ENCODE measurements at regions not wholly inside any gene's neighbourhood (a gene's known extent, or its start where the extent isn't known, plus 50 kb on each side); places are given as distances from the start of the nearest gene placed in this dataset.

GRCh38 chr1:14011888-14012287 is 311.9 kb downstream of the PRDM2 start:
- H3K4me3 ChIP-seq = no peak overlapping the region
- TF ChIP-seq POLR2A (IDR thresholded peaks at IDR 0.05) = no peak
- TF ChIP-seq CTCF (IDR thresholded peaks at IDR 0.05) = no peak
- peaks cover 6% of the 10 kb centered on the region for H3K27me3 ChIP-seq
- no peaks in the 10 kb centered on the region for H3K4me1 ChIP-seq (replicated peaks in 1 of 2)
- H3K9me3 ChIP-seq (replicated peaks in 1 of 3) = no peaks in the 10 kb centered on the region
- intact Hi-C loops (cut with DNase I) = no loop called here
- DNase-seq = no peak
- H3K27ac ChIP-seq = no peak overlapping the region
- H3K36me3 ChIP-seq (replicated peaks in 1 of 2) = no peaks in the 10 kb centered on the region

GRCh38 chr1:14014929-14015328 is 314.9 kb downstream of the PRDM2 start:
- intact Hi-C loops (cut with DNase I) = no loop called here
- no peak overlapping the region for H3K27ac ChIP-seq
- no peak for TF ChIP-seq CTCF (IDR thresholded peaks at IDR 0.05)
- no peaks in the 10 kb centered on the region for H3K4me1 ChIP-seq (replicated peaks in 1 of 2)
- WGBS, 4 donors = 50 to 60% (median 55%) methylated on average over 3 of the region's 3 CpGs
- H3K4me3 ChIP-seq = no peak overlapping the region
- peaks cover 6% of the 10 kb centered on the region for H3K27me3 ChIP-seq
- H3K36me3 ChIP-seq (replicated peaks in 1 of 2) = no peaks in the 10 kb centered on the region
- no peaks in the 10 kb centered on the region for H3K9me3 ChIP-seq (replicated peaks in 1 of 3)
- DNase-seq = no peak

- TF ChIP-seq POLR2A (IDR thresholded peaks at IDR 0.05) = no peak
- TF ChIP-seq CTCF (IDR thresholded peaks at IDR 0.05) = no peak
- intact Hi-C loops (cut with DNase I) = no loop called here
- 62 to 70% (median 66%) methylated on average over 4 of the region's 4 CpGs for WGBS, 4 donors
- no peak overlapping the region for H3K4me3 ChIP-seq
- DNase-seq = no peak
- no peaks in the 10 kb centered on the region for H3K36me3 ChIP-seq (replicated peaks in 1 of 2)
- peaks cover 6% of the 10 kb centered on the region for H3K27me3 ChIP-seq
- no peak overlapping the region for H3K27ac ChIP-seq
- H3K9me3 ChIP-seq (replicated peaks in 1 of 3) = no peaks in the 10 kb centered on the region
- no peaks in the 10 kb centered on the region for H3K4me1 ChIP-seq (replicated peaks in 1 of 2)
Measured at GRCh38 chr1:14015917-14016316, 315.9 kb downstream of the PRDM2 start.

- WGBS, 4 donors = 43 to 57% (median 50%) methylated on average over 7 of the region's 7 CpGs
- Histone ChIP-seq H3K36me3 (replicated peaks in 1 of 2) (no peaks in the 10 kb centered on the region), H3K27ac (no peak overlapping the region), H3K27me3 (peaks cover 6% of the 10 kb centered on the region), H3K9me3 (replicated peaks in 1 of 3) (no peaks in the 10 kb centered on the region), H3K4me1 (replicated peaks in 1 of 2) (no peaks in the 10 kb centered on the region), H3K4me3 (no peak overlapping the region)
- intact Hi-C loops (cut with DNase I) = no loop called here
- no peak for TF ChIP-seq CTCF (IDR thresholded peaks at IDR 0.05)
- TF ChIP-seq POLR2A (IDR thresholded peaks at IDR 0.05) = no peak
- no peak for DNase-seq
Measured at GRCh38 chr1:14017531-14017961, 317.6 kb downstream of the PRDM2 start.
